GM12874 (cell line): ENCODE measurements at regions not wholly inside any gene's neighbourhood (a gene's known extent, or its start where the extent isn't known, plus 50 kb on each side); places are given as distances from the start of the nearest gene placed in this dataset.

Experiments
- CTCF ChIP-seq: IDR thresholded peaks from 2 replicates; pipeline ENCODE4 v1.5.1; 2011; ENCODE audit warnings: low read depth, mild to moderate bottlenecking, control low read depth, low read length, moderate library complexity; ENCODE audit not compliant: insufficient read depth

GRCh38 chr1:2912424-2913061, 108.7 kb upstream of the ACTRT2 start:
- TF ChIP-seq CTCF, result no peak

GRCh38 chr1:2913091-2913490, 108.2 kb upstream of the ACTRT2 start:
- no peak for TF ChIP-seq CTCF

- no peak for TF ChIP-seq CTCF
These were observed 106.6 kb upstream of the ACTRT2 start for GRCh38 chr1:2914702-2915101.

- no peak for TF ChIP-seq CTCF
These were observed 105.1 kb upstream of the ACTRT2 start for GRCh38 chr1:2916153-2916552.

GRCh38 chr1:2916706-2917105, 104.6 kb upstream of the ACTRT2 start:
- no peak for TF ChIP-seq CTCF

- TF ChIP-seq CTCF, result no peak
These were observed 104.0 kb upstream of the ACTRT2 start for GRCh38 chr1:2917284-2917683.

GRCh38 chr1:2918441-2918840, 102.8 kb upstream of the ACTRT2 start:
- no peak for TF ChIP-seq CTCF

GRCh38 chr1:2919841-2920240, 101.4 kb upstream of the ACTRT2 start:
- no peak for TF ChIP-seq CTCF
